Mucosa of descending colon (tissue), 3 donors: ENCODE measurements at regions not wholly inside any gene's neighbourhood (a gene's known extent, or its start where the extent isn't known, plus 50 kb on each side); places are given as distances from the start of the nearest gene placed in this dataset.
A peak's percentile ranks its signal among the peaks of the same experiment; 100 is the strongest.

Experiments used
- ATAC-seq: fragments of 200-7000 bp; cut with Tn5 transposase; one replicate; pipeline ENCODE4 v1.9.1; 2020; ENCODE audit warnings: mild to moderate bottlenecking, moderate library complexity
- DNase-seq, 3 donors: peaks; one replicate each; pipeline ENCODE4 v3.0.0-alpha.2; 2020
- H3K36me3 ChIP-seq: fragments of 200-600 bp; one replicate; pipeline ENCODE4 v1.8.0; 2021; ENCODE audit warnings: low read depth, mild to moderate bottlenecking
- H3K4me1 ChIP-seq: fragments of 200-600 bp; one replicate; pipeline ENCODE4 v1.8.0; 2021; ENCODE audit warnings: low read depth, mild to moderate bottlenecking
- H3K4me3 ChIP-seq: fragments of 200-600 bp; one replicate; pipeline ENCODE4 v1.8.0; 2021; ENCODE audit warnings: mild to moderate bottlenecking
- H3K9me3 ChIP-seq: fragments of 200-600 bp; one replicate; pipeline ENCODE4 v1.8.0; 2021; ENCODE audit warnings: mild to moderate bottlenecking
- intact Hi-C, 2 donors: fragments of 100-400 bp; cut with DNase I in 1 of 2; cut with micrococcal nuclease in 1 of 2; formaldehyde crosslinking; loops; one replicate each; pipeline versions ENCODE4 v1.11.0 to v1.11.1; 2022; cut with DNase I, micrococcal nuclease
- TF ChIP-seq, protein P1 (sequence below): fragments of 200-600 bp; IDR thresholded peaks from one replicate; pipeline ENCODE4 v1.8.0; 2022; ENCODE audit warnings: antibody characterized with exemption, mild to moderate bottlenecking
- donor health status: DM: no; HTN: no; CAD: no; lungs with moderate emphysema.
- donor health status: DM: no; HTN: no; CAD: no.
- donor health status: DM: no; HTN: yes; CAD: no.

GRCh38 chr16:86196687-86197391 lies 297.9 kb downstream of the IRF8 start:
- Histone ChIP-seq H3K36me3 (no peaks in the 10 kb centered on the region), H3K9me3 (no peaks in the 10 kb centered on the region), H3K4me1 (peaks cover 3% of the 10 kb centered on the region), H3K4me3 (no peak overlapping the region)
- no peak for DNase-seq
- no peak for ATAC-seq
- TF ChIP-seq, protein P1, sequence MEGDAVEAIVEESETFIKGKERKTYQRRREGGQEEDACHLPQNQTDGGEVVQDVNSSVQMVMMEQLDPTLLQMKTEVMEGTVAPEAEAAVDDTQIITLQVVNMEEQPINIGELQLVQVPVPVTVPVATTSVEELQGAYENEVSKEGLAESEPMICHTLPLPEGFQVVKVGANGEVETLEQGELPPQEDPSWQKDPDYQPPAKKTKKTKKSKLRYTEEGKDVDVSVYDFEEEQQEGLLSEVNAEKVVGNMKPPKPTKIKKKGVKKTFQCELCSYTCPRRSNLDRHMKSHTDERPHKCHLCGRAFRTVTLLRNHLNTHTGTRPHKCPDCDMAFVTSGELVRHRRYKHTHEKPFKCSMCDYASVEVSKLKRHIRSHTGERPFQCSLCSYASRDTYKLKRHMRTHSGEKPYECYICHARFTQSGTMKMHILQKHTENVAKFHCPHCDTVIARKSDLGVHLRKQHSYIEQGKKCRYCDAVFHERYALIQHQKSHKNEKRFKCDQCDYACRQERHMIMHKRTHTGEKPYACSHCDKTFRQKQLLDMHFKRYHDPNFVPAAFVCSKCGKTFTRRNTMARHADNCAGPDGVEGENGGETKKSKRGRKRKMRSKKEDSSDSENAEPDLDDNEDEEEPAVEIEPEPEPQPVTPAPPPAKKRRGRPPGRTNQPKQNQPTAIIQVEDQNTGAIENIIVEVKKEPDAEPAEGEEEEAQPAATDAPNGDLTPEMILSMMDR, result no peak
- intact Hi-C loops, result loop anchor here in 1 of 2 donors (5.0 kb wide), 1 partner anchor 320 kb away; no protein-coding TSS in a partner anchor

DNA sequence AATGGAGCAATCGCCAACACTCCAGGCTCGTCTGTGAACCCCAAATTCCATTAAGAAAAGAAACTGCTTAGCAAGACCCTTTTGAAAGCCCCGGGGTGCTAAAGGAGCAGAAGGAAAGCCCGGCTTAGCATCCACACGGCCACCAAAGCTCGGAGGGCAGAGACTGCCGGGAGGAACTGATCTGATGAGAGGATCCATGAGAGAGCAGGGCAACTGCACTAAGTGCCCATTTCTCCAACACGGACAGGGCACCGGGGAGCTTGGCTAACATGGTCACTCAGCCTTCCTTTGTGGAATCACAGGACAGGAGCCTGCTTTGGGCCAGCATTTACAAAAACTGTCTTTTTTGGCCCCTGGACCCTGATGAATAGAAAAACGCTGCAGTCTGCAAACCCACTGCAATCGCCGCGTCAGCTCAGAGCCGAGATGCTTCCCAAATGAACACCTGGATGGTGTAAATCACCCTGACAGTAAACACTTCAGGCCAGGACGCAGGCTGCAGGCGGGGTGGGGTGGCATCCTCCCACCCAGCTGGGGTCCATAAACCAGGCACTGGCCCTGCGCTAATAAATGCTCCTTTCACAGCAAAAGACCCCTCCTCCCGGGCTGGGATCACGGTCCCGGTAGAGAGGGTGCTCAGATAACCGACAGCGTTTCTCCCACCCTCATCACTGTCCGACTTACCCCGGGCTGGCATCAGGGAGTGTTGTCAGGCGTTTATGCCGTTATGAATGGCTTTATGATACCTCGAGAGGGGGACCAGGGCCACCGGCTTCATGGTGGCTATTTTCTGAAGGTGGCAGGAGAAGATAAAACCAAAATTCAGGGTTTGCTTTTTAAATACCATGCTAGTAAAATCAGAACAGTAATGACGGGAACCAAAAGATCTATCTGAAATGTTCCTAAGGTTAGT lies 299.5 kb downstream of the IRF8 start:
- intact Hi-C loops, result loop anchor here in 1 of 2 donors (5.0 kb wide), 1 partner anchor 319 kb away; no protein-coding TSS in a partner anchor
- Histone ChIP-seq H3K4me1 (no peaks in the 10 kb centered on the region), H3K4me3 (no peak overlapping the region), H3K9me3 (no peaks in the 10 kb centered on the region), H3K36me3 (no peaks in the 10 kb centered on the region)
- DNase-seq (no peak), ATAC-seq (no peak)
- TF ChIP-seq, protein P1, result no peak

GRCh38 chr16:86199182-86199581 lies 300.2 kb downstream of the IRF8 start:
- no peaks in the 10 kb centered on the region for H3K9me3 ChIP-seq
- no peaks in the 10 kb centered on the region for H3K36me3 ChIP-seq
- intact Hi-C loops, result loop anchor here in 1 of 2 donors (5.0 kb wide), 1 partner anchor 318 kb away; no protein-coding TSS in a partner anchor
- TF ChIP-seq, protein P1, result no peak
- ATAC-seq (no peak), DNase-seq (no peak)
- H3K4me1 ChIP-seq, result no peaks in the 10 kb centered on the region
- H3K4me3 ChIP-seq, result no peak overlapping the region

DNA sequence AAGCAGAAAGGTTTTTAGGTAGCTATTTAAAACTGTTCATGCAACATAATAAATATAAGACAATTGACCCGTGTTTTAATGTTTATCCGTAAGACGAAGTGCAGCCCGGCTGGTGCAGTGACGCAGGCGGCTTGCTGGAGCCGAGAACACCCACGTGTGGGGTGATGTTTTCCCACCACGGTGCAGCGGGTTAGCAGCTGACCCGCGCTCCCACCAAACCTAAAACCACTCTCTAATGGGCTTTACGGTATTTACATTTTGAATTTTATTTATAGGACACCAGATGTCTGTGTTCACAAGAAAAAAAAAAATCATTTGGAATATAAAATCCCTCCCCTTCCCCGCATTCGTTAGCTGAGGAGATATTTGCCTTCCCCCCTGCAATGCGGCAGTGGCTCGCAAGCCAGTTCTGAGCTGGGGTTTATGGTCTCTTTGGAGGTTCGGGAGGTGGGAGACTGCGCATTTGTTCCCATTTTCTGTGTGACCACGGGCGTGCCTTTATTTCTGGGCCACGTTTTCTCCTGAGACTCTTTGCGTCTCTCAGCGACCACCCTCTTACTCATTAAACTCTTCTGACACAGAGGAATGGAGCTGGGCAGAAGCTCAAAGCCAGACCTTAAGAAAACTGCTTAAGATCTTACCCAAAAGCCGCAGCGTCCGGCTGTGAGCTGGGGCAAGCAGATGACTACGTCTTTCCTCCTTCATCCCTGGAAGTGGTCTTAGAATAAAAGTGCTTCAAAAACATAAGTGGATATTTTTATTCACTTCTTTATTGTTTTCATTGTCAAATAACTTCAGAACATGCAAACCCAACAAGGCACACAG lies 301.1 kb downstream of the IRF8 start:
- H3K4me1 ChIP-seq, result no peaks in the 10 kb centered on the region
- intact Hi-C loops, result loop anchor here in 1 of 2 donors (5.0 kb wide), 1 partner anchor 317 kb away; no protein-coding TSS in a partner anchor
- ATAC-seq, result peak; percentile 44

More for the DNA sequence above, 301.1 kb downstream of the IRF8 start:
- H3K9me3 ChIP-seq, result no peaks in the 10 kb centered on the region
- TF ChIP-seq, protein P1, result no peak
- no peaks in the 10 kb centered on the region for H3K36me3 ChIP-seq
- no peak overlapping the region for H3K4me3 ChIP-seq
- DNase-seq, result peak in 1 of 3 donors; percentile 47
